ENCODE measurements at regions not wholly inside any gene's neighbourhood (a gene's known extent, or its start where the extent isn't known, plus 50 kb on each side); places are given as distances from the start of the nearest gene placed in this dataset.
"Not testable (repeated sequence)": the region's sequence is repeated elsewhere in the genome, so short reads cannot be mapped to it uniquely, and the experiment has no call there.

GRCh38 chr12:74595696-74596095 lies 58.1 kb downstream of the ATXN7L3B start:
- DNase-seq: no peak

- DNase-seq: no peak
These were observed 61.2 kb downstream of the ATXN7L3B start for GRCh38 chr12:74598819-74599218.

- DNase-seq: no peak
These were observed 62.3 kb downstream of the ATXN7L3B start for GRCh38 chr12:74599932-74600331.

GRCh38 chr12:74600817-74601216 lies 63.2 kb downstream of the ATXN7L3B start:
- not testable (repeated sequence) for DNase-seq

- DNase-seq: no peak
These were observed 65.4 kb downstream of the ATXN7L3B start for GRCh38 chr12:74602881-74603672.

GRCh38 chr12:74608231-74608775 lies 70.7 kb downstream of the ATXN7L3B start:
- DNase-seq: no peak

- DNase-seq: no peak
These were observed 73.1 kb downstream of the ATXN7L3B start for GRCh38 chr12:74610711-74611110.

- no peak for DNase-seq
These were observed 76.8 kb downstream of the ATXN7L3B start for GRCh38 chr12:74614426-74614825.

GRCh38 chr12:74619084-74619483 lies 81.4 kb downstream of the ATXN7L3B start:
- no peak for DNase-seq

- no peak for DNase-seq
These were observed 82.2 kb downstream of the ATXN7L3B start for GRCh38 chr12:74619884-74620283.

GRCh38 chr12:74620921-74621320 lies 83.3 kb downstream of the ATXN7L3B start:
- DNase-seq: no peak

GRCh38 chr12:74624201-74624600 lies 86.6 kb downstream of the ATXN7L3B start:
- no peak for DNase-seq

- DNase-seq: no peak
These were observed 88.8 kb downstream of the ATXN7L3B start for GRCh38 chr12:74626397-74626796.

GRCh38 chr12:74641262-74641661 lies 103.6 kb downstream of the ATXN7L3B start:
- DNase-seq: no peak

- DNase-seq: no peak
These were observed 104.1 kb downstream of the ATXN7L3B start for GRCh38 chr12:74641694-74642093.

GRCh38 chr12:74644681-74645080 lies 107.0 kb downstream of the ATXN7L3B start:
- no peak for DNase-seq

- no peak for DNase-seq
These were observed 109.2 kb downstream of the ATXN7L3B start for GRCh38 chr12:74646831-74647230.

- DNase-seq: no peak
These were observed 109.6 kb downstream of the ATXN7L3B start for GRCh38 chr12:74647256-74647655.

- no peak for DNase-seq
These were observed 118.6 kb downstream of the ATXN7L3B start for GRCh38 chr12:74656251-74656650.

- DNase-seq: no peak
These were observed 122.8 kb downstream of the ATXN7L3B start for GRCh38 chr12:74660442-74660841.

GRCh38 chr12:74663958-74664357 lies 126.3 kb downstream of the ATXN7L3B start:
- no peak for DNase-seq

GRCh38 chr12:74665690-74666089 lies 128.1 kb downstream of the ATXN7L3B start:
- no peak for DNase-seq

GRCh38 chr12:74671421-74671820 lies 133.8 kb downstream of the ATXN7L3B start:
- no peak for DNase-seq

- DNase-seq: not testable (repeated sequence)
These were observed 139.3 kb downstream of the ATXN7L3B start for GRCh38 chr12:74676955-74677354.

GRCh38 chr12:74685385-74685784 lies 147.8 kb downstream of the ATXN7L3B start:
- DNase-seq: no peak
